RWPE1 (cell line): ENCODE measurements at regions not wholly inside any gene's neighbourhood (a gene's known extent, or its start where the extent isn't known, plus 50 kb on each side); places are given as distances from the start of the nearest gene placed in this dataset.

Experiments used
- CTCF ChIA-PET: fragments of 350-600 bp; sonication (Branson Sonifier 250); formaldehyde crosslinking; extraction: SDS; loops from one replicate; lab custom pipeline; 2021; lab: Yijun Ruan, JAX
- POLR2A ChIA-PET: fragments of 400-600 bp; formaldehyde crosslinking; extraction: SDS; loops from one replicate; lab custom pipeline; 2020; ENCODE audit warnings: antibody characterized with exemption; ENCODE audit not compliant: low non-redundant PET; lab: Yijun Ruan, JAX
- DNase-seq: peaks from one replicate; pipeline ENCODE4 v3.0.0; 2012; ENCODE audit warnings: low spot score
- H3K27ac ChIP-seq: fragments of 450-650 bp; 2 replicates; pipeline ENCODE4 v1.5.1; 2017
- TF ChIP-seq, protein P1 (sequence below): fragments of 450-650 bp; conservative IDR thresholded peaks from 2 replicates; pipeline ENCODE4 v1.5.1; 2017; ENCODE audit warnings: low read depth, mild to moderate bottlenecking

DNA sequence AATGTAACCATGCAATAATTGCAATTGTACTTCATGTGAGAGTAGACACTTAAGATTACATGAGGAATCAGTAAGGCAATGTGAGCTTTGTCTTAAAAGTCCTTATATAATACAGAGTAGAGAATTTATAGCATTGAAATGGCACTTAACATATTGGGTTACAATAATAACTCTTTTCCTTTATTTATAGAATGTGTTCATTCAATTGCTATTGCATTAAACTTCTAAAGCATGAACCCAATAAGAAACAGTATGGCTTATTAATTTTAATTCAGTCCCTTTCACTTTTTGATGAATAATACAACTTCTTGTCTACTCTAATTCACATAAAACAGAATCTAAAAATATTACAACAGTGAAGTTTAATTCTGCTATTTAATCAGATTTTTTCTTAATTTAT lies 174.2 kb upstream of the PABPC4L start:
- TF ChIP-seq, protein P1, sequence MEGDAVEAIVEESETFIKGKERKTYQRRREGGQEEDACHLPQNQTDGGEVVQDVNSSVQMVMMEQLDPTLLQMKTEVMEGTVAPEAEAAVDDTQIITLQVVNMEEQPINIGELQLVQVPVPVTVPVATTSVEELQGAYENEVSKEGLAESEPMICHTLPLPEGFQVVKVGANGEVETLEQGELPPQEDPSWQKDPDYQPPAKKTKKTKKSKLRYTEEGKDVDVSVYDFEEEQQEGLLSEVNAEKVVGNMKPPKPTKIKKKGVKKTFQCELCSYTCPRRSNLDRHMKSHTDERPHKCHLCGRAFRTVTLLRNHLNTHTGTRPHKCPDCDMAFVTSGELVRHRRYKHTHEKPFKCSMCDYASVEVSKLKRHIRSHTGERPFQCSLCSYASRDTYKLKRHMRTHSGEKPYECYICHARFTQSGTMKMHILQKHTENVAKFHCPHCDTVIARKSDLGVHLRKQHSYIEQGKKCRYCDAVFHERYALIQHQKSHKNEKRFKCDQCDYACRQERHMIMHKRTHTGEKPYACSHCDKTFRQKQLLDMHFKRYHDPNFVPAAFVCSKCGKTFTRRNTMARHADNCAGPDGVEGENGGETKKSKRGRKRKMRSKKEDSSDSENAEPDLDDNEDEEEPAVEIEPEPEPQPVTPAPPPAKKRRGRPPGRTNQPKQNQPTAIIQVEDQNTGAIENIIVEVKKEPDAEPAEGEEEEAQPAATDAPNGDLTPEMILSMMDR, result no peak

GRCh38 chr4:134365852-134366251 lies 164.3 kb upstream of the PABPC4L start:
- DNase-seq, result no peak
- no peak overlapping the region for H3K27ac ChIP-seq
- CTCF ChIA-PET, result no interaction called here
- POLR2A ChIA-PET, result no interaction called here
- TF ChIP-seq, protein P1, result no peak

More for the DNA sequence above, 174.2 kb upstream of the PABPC4L start:
- ChIA-PET POLR2A (no interaction called here), CTCF (no interaction called here)
- no peak overlapping the region for H3K27ac ChIP-seq
- DNase-seq, result no peak

DNA sequence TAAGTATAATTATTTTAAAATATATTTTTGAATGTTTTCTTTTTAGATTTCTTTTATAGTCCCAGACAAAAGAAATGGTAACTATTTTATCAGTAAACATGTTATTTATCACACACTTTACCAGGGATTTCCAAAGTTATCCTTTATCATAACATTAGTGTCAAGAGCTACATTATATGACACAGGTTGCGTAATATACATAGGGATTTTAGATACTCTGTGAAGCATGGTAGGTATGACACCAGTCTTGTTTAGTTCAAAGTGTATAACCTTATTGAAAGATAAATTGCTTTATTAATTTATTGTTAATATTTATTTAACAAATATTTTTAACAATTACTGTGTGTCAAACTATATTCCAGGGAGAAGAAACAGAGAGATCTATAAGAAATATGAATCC lies 163.3 kb upstream of the PABPC4L start:
- ChIA-PET POLR2A (no interaction called here), CTCF (no interaction called here)
- DNase-seq, result no peak
- TF ChIP-seq, protein P1, result no peak
- no peak overlapping the region for H3K27ac ChIP-seq

DNA sequence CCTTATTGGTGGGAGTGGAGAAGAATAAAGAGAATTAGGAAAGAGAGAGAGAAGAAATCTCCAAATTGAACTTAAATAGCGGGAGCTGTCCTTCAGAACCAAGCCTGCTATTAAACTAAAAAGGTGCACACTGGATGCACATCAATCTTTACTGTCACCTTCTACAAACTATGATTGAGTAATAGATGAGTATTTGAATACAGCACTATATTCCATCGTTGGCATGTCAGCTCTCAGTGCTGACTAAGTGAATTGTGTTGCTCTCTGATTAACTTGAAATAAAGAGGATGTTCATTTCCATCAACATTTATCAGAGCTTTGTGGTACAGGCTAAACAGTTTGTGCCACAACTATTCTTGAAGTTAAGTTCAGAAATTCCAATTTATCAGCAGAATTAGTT lies 143.7 kb upstream of the PABPC4L start:
- no peak overlapping the region for H3K27ac ChIP-seq
- POLR2A ChIA-PET, result no interaction called here
- TF ChIP-seq, protein P1, result no peak
- DNase-seq, result no peak
- CTCF ChIA-PET, result interaction anchor here (0.6 kb wide), 1 partner anchor 1424 kb away, joined by 3 read pairs; no protein-coding TSS in a partner anchor

GRCh38 chr4:134343656-134344055 lies 142.1 kb upstream of the PABPC4L start:
- ChIA-PET POLR2A (no interaction called here), CTCF (no interaction called here)
- DNase-seq, result no peak
- TF ChIP-seq, protein P1, result no peak
- no peak overlapping the region for H3K27ac ChIP-seq

DNA sequence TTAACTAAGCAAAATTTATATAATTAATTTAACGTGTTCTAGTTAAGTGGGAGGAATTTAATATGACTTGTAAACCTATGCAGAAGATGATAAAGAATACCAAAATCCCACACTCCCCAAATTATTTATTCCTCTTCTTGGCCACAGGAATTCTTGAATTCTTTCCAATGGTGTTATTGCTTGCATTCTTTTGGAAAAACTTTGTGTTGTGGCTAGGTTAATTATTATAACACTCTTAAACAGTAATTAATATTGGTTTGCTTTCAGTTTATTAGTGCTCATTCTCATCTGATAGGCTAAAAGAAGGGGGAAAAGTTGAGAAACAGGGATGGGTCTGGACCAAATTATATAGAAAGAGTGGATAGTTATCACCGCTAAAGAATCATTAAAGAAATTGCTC lies 141.5 kb upstream of the PABPC4L start:
- POLR2A ChIA-PET, result no interaction called here
- no peak for DNase-seq
- no peak overlapping the region for H3K27ac ChIP-seq
- TF ChIP-seq, protein P1, result no peak
- CTCF ChIA-PET, result no interaction called here

- DNase-seq, result no peak
- no peak overlapping the region for H3K27ac ChIP-seq
- CTCF ChIA-PET, result no interaction called here
- POLR2A ChIA-PET, result no interaction called here
- TF ChIP-seq, protein P1, result no peak
Measured at GRCh38 chr4:134337574-134337973, 136.0 kb upstream of the PABPC4L start.
